Colonic mucosa (tissue), 4 donors: ENCODE measurements at regions not wholly inside any gene's neighbourhood (a gene's known extent, or its start where the extent isn't known, plus 50 kb on each side); places are given as distances from the start of the nearest gene placed in this dataset.
"Not testable (repeated sequence)": the region's sequence is repeated elsewhere in the genome, so short reads cannot be mapped to it uniquely, and the experiment has no call there.

Experiments
- DNase-seq: peaks from one replicate; pipeline ENCODE4 v3.0.0-alpha.2; 2020
- H3K27ac ChIP-seq: fragments of 200-600 bp; one replicate; pipeline ENCODE4 v1.8.0; 2021
- H3K27me3 ChIP-seq: fragments of 200-600 bp; one replicate; pipeline ENCODE4 v1.8.0; 2021
- H3K36me3 ChIP-seq: fragments of 200-600 bp; one replicate; pipeline ENCODE4 v1.8.0; 2021
- H3K4me1 ChIP-seq: fragments of 200-600 bp; one replicate; pipeline ENCODE4 v1.8.0; 2021; ENCODE audit warnings: mild to moderate bottlenecking
- H3K4me3 ChIP-seq: fragments of 200-600 bp; one replicate; pipeline ENCODE4 v1.8.0; 2021
- H3K9ac ChIP-seq, 2 donors: one replicate each; pipeline ENCODE4 v1.7.0; 2013; ENCODE audit warnings: control low read depth in 2 of 2, low read depth in 2 of 2, low read length in 2 of 2
- H3K9me3 ChIP-seq: fragments of 200-600 bp; one replicate; pipeline ENCODE4 v1.8.0; 2021
- intact Hi-C: fragments of 100-400 bp; cut with DNase I; formaldehyde crosslinking; loops from one replicate; pipeline ENCODE4 v1.14.1; 2022
- TF ChIP-seq, protein P1 (sequence below): fragments of 200-600 bp; IDR thresholded peaks from one replicate; pipeline ENCODE4 v1.8.0; 2022; ENCODE audit warnings: antibody characterized with exemption, mild to moderate bottlenecking
- donor health status: healthy.
- donor health status: DM: no; HTN: no; CAD: no.
- donor health status: DM: no; HTN: no; CAD: no.

DNA sequence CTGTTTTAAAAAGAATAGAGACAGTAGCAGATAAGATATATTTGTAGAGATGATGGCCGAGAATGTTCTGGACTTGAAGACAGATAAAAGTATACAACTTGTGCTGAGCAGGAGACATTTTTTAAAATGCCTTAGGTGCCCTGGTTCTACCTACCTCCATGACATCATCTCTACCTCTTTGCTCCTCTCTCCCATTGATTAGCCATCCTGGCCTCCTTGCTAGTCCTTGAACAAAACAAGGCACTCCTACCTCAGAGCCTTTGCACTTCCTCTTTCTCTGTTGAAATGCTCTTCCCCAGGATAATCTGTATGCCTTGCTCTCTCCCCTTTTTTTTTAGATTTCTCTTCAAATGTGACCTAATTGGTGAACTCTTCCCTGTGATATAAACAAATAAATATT is 92.6 kb upstream of the MAGI3 start:
- Histone ChIP-seq H3K4me1 (no peaks in the 10 kb centered on the region), H3K9ac (no peak overlapping the region), H3K27me3 (no peaks in the 10 kb centered on the region), H3K36me3 (no peaks in the 10 kb centered on the region), H3K27ac (no peak overlapping the region), H3K9me3 (no peaks in the 10 kb centered on the region), H3K4me3 (no peak overlapping the region)
- intact Hi-C loops = no loop called here
- no peak for DNase-seq
- TF ChIP-seq, protein P1, sequence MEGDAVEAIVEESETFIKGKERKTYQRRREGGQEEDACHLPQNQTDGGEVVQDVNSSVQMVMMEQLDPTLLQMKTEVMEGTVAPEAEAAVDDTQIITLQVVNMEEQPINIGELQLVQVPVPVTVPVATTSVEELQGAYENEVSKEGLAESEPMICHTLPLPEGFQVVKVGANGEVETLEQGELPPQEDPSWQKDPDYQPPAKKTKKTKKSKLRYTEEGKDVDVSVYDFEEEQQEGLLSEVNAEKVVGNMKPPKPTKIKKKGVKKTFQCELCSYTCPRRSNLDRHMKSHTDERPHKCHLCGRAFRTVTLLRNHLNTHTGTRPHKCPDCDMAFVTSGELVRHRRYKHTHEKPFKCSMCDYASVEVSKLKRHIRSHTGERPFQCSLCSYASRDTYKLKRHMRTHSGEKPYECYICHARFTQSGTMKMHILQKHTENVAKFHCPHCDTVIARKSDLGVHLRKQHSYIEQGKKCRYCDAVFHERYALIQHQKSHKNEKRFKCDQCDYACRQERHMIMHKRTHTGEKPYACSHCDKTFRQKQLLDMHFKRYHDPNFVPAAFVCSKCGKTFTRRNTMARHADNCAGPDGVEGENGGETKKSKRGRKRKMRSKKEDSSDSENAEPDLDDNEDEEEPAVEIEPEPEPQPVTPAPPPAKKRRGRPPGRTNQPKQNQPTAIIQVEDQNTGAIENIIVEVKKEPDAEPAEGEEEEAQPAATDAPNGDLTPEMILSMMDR = no peak

DNA sequence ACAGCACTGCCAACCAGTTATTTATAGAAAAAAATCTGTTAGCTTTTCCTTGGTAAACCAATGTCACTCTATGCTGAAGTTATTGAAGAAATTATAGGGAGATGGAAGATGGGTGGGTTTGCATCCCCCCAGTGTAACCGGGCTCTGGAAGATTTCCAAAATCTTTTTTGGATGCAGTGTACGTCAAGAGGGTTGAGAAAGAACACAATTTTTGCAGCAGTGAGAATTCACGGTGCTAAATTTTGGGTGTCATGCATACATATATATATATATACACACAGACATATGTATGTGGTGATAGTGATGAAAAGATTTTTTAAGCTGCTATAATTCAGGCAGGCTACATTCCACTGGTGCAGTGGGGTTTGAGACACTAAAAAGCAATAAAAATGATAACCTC is 91.4 kb upstream of the MAGI3 start:
- no peaks in the 10 kb centered on the region for H3K36me3 ChIP-seq
- no peaks in the 10 kb centered on the region for H3K27me3 ChIP-seq
- no peaks in the 10 kb centered on the region for H3K9me3 ChIP-seq
- no peaks in the 10 kb centered on the region for H3K4me1 ChIP-seq
- H3K27ac ChIP-seq = no peak overlapping the region
- no peak overlapping the region for H3K4me3 ChIP-seq
- no peak for DNase-seq
- intact Hi-C loops = no loop called here
- H3K9ac ChIP-seq = no peak overlapping the region
- TF ChIP-seq, protein P1 = no peak

DNA sequence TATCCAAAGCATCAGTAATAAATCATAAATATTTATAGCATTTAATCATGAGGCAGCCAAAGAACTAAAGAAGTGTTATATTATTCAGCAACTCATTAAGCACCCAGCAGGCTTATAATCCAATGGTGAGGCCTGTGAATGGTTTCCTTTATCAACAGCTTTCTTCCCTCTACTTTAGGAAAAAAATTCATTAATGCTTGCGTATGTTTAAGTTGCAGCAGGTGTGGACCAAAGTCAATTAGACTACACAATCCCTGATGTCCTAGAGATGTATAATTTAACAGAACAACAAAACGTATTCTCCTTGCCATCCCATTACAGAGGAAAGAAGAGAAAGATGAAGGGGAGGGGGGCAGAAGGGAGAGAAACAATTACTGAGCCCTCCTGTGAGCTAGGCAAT is 87.7 kb upstream of the MAGI3 start:
- Histone ChIP-seq H3K27ac (no peak overlapping the region), H3K4me1 (no peaks in the 10 kb centered on the region), H3K27me3 (no peaks in the 10 kb centered on the region), H3K36me3 (no peaks in the 10 kb centered on the region), H3K9me3 (no peaks in the 10 kb centered on the region), H3K9ac (no peak overlapping the region), H3K4me3 (no peak overlapping the region)
- no peak for DNase-seq
- intact Hi-C loops = no loop called here
- TF ChIP-seq, protein P1 = no peak

DNA sequence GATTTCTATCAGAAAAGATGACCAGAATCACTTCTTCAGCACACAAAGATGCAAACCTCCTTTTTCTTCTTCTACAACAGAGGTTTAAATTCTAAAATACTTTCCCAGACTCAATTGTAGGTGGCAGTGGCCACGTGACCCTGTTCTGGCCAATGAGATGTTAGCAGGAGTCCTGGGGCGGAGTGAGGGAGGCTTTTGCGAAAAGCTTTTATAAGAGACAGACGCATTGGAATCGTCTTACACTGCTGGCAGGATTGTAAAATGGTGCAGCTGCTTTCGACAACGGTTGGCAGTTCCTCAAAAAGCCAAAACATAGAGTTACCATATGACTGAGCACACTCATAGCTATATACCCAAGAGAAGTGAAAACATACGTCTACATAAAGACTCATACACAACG is 87.0 kb upstream of the MAGI3 start:
- DNase-seq = no peak
- Histone ChIP-seq H3K4me1 (no peaks in the 10 kb centered on the region), H3K36me3 (no peaks in the 10 kb centered on the region), H3K27me3 (no peaks in the 10 kb centered on the region), H3K27ac (no peak overlapping the region), H3K9ac (no peak overlapping the region), H3K9me3 (no peaks in the 10 kb centered on the region), H3K4me3 (no peak overlapping the region)
- intact Hi-C loops = no loop called here
- TF ChIP-seq, protein P1 = no peak

DNA sequence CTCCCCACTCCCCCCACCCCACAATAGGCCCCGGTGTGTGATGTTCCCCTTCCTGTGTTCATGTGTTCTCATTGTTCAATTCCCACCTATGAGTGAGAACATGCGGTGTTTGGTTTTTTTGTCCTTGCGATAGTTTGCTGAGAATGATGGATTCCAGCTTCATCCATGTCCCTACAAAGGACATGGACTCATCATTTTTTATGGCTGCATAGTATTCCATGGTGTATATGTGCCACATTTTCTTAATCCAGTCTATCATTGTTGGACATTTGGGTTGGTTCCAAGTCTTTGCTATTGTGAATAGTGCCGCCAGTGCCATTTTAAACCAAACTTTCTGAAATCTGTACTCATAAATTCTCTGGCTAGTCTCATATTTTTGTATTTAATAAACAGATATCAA is 85.3 kb upstream of the MAGI3 start:
- H3K9me3 ChIP-seq, intact Hi-C loops, H3K36me3 ChIP-seq, H3K9ac ChIP-seq, H3K27ac ChIP-seq, H3K4me1 ChIP-seq, DNase-seq, H3K4me3 ChIP-seq, H3K27me3 ChIP-seq: not testable (repeated sequence)

DNA sequence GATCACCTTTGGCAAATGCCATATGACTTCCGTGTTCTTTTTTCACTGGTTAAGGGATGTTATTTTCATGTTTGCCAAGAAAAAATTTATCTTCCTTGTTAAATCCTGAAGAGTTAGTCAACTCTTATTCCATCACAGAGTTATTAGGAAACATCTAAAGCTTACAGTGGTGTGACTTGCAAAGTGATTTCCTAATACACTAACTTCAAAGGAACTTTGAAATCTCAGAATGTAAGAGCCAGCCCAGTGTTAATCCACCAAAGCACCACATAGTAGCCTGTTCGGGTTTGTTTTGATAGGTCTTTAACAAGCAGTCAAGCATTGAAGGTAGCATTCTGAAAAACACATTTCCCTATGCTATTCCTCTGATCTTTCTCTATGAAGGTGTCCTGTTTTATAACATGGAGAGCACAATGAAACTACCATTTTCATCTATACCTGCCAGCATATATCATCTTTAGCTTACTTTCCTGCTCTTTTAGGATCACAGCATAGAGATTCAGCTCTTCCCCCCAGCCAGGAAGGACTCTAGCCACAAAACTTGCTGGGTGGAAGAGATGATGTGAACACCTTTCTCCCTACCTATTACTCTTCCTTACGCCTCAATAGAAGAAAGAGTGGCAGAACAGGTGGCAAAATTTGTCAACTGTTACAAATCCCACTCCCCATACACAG is 82.4 kb upstream of the MAGI3 start:
- Histone ChIP-seq H3K27ac (no peak overlapping the region), H3K4me3 (no peak overlapping the region), H3K36me3 (no peaks in the 10 kb centered on the region), H3K9ac (no peak overlapping the region), H3K4me1 (no peaks in the 10 kb centered on the region), H3K27me3 (no peaks in the 10 kb centered on the region), H3K9me3 (no peaks in the 10 kb centered on the region)
- TF ChIP-seq, protein P1 = no peak
- no peak for DNase-seq
- intact Hi-C loops = no loop called here

DNA sequence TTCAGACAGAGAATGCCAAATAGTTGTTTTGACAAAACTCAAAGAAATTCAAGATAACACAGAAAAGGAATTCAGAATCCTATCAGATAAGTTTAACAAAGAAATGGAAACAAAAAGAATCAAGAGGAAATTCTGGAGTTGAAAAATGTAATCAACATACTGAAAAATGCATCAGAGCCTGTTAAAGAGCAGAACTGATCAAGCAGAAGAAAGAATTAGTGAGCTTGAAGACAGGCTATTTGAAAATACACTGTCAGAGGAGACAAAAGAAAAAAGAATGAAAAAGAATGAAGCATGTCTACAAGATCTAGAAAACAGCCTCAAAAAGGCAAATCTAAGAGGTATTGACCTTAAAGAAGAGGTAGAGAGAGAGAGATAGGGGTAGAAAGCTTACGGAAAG is 77.7 kb upstream of the MAGI3 start:
- H3K9ac ChIP-seq, DNase-seq, H3K36me3 ChIP-seq, H3K9me3 ChIP-seq, H3K27me3 ChIP-seq, intact Hi-C loops, H3K4me1 ChIP-seq, H3K4me3 ChIP-seq, H3K27ac ChIP-seq: not testable (repeated sequence)
